Stimulated activated CD8-positive, alpha-beta memory T cell treated with anti-CD3 and anti-CD28 coated beads, Interleukin-15, amount 100 ng/mL, for 4 hours (primary cell): ENCODE measurements at regions not wholly inside any gene's neighbourhood (a gene's known extent, or its start where the extent isn't known, plus 50 kb on each side); places are given as distances from the start of the nearest gene placed in this dataset.
"Not testable (repeated sequence)": the region's sequence is repeated elsewhere in the genome, so short reads cannot be mapped to it uniquely, and the experiment has no call there.

Experiments
- DNase-seq, 2 donors: peaks; one replicate each; pipeline ENCODE4 v3.0.0-alpha.2; 2020; ENCODE audit warnings: low read depth in 2 of 2

- DNase-seq: no peak
Measured at GRCh38 chr20:41786158-41786557, 168.0 kb upstream of the CHD6 start.

- no peak for DNase-seq
Measured at GRCh38 chr20:41784209-41784958, 166.2 kb upstream of the CHD6 start.

- no peak for DNase-seq
Measured at GRCh38 chr20:41783423-41784208, 165.4 kb upstream of the CHD6 start.

- DNase-seq: no peak
Measured at GRCh38 chr20:41782730-41783406, 164.7 kb upstream of the CHD6 start.

- DNase-seq: no peak
Measured at GRCh38 chr20:41782255-41782654, 164.1 kb upstream of the CHD6 start.

- DNase-seq: no peak
Measured at GRCh38 chr20:41776421-41776820, 158.2 kb upstream of the CHD6 start.

- no peak for DNase-seq
Measured at GRCh38 chr20:41774291-41774690, 156.1 kb upstream of the CHD6 start.

- DNase-seq: no peak
Measured at GRCh38 chr20:41770965-41771364, 152.8 kb upstream of the CHD6 start.

- no peak for DNase-seq
Measured at GRCh38 chr20:41770427-41770826, 152.2 kb upstream of the CHD6 start.

GRCh38 chr20:41769592-41770018, 151.4 kb upstream of the CHD6 start:
- DNase-seq: no peak

GRCh38 chr20:41750137-41750536, 132.0 kb upstream of the CHD6 start:
- DNase-seq: no peak

GRCh38 chr20:41748756-41749582, 130.8 kb upstream of the CHD6 start:
- DNase-seq: no peak

GRCh38 chr20:41748051-41748450, 129.9 kb upstream of the CHD6 start:
- no peak for DNase-seq

GRCh38 chr20:41747226-41747625, 129.0 kb upstream of the CHD6 start:
- DNase-seq: no peak

- DNase-seq: no peak
Measured at GRCh38 chr20:41746635-41747034, 128.5 kb upstream of the CHD6 start.

- no peak for DNase-seq
Measured at GRCh38 chr20:41738604-41739206, 120.5 kb upstream of the CHD6 start.

GRCh38 chr20:41735949-41736348, 117.8 kb upstream of the CHD6 start:
- no peak for DNase-seq

GRCh38 chr20:41734506-41734945, 116.3 kb upstream of the CHD6 start:
- DNase-seq: no peak

- DNase-seq: no peak
Measured at GRCh38 chr20:41733151-41733550, 115.0 kb upstream of the CHD6 start.

- not testable (repeated sequence) for DNase-seq
Measured at GRCh38 chr20:41731198-41731597, 113.0 kb upstream of the CHD6 start.

- DNase-seq: not testable (repeated sequence)
Measured at GRCh38 chr20:41727681-41728080, 109.5 kb upstream of the CHD6 start.
